ENCODE measurements at regions not wholly inside any gene's neighbourhood (a gene's known extent, or its start where the extent isn't known, plus 50 kb on each side); places are given as distances from the start of the nearest gene placed in this dataset.

GRCh38 chr5:174236070-174236469, 190.6 kb downstream of the NSG2 start:
- no peak overlapping the region for H3K27ac ChIP-seq (replicated peaks)
- no peaks in the 10 kb centered on the region for H3K27me3 ChIP-seq (ENCODE audit: insufficient read depth, poor library complexity, severe bottlenecking)
- TF ChIP-seq GABPA (IDR thresholded peaks at IDR 0.05; ENCODE audit: low read depth) (no peak), POLR2AphosphoS5 (IDR thresholded peaks at IDR 0.05; ENCODE audit: low read depth) (no peak), SPI1 (IDR thresholded peaks at IDR 0.05; ENCODE audit: borderline replicate concordance, low read depth) (no peak), CTCF (IDR thresholded peaks at IDR 0.05; ENCODE audit: insufficient read depth, low read length) (no peak)
- TF ChIP-seq, protein P1, sequence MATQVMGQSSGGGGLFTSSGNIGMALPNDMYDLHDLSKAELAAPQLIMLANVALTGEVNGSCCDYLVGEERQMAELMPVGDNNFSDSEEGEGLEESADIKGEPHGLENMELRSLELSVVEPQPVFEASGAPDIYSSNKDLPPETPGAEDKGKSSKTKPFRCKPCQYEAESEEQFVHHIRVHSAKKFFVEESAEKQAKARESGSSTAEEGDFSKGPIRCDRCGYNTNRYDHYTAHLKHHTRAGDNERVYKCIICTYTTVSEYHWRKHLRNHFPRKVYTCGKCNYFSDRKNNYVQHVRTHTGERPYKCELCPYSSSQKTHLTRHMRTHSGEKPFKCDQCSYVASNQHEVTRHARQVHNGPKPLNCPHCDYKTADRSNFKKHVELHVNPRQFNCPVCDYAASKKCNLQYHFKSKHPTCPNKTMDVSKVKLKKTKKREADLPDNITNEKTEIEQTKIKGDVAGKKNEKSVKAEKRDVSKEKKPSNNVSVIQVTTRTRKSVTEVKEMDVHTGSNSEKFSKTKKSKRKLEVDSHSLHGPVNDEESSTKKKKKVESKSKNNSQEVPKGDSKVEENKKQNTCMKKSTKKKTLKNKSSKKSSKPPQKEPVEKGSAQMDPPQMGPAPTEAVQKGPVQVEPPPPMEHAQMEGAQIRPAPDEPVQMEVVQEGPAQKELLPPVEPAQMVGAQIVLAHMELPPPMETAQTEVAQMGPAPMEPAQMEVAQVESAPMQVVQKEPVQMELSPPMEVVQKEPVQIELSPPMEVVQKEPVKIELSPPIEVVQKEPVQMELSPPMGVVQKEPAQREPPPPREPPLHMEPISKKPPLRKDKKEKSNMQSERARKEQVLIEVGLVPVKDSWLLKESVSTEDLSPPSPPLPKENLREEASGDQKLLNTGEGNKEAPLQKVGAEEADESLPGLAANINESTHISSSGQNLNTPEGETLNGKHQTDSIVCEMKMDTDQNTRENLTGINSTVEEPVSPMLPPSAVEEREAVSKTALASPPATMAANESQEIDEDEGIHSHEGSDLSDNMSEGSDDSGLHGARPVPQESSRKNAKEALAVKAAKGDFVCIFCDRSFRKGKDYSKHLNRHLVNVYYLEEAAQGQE (IDR thresholded peaks at IDR 0.05; ENCODE audit: insufficient replicate concordance, low read depth), result no peak
- H3K4me3 ChIP-seq (replicated peaks; ENCODE audit: insufficient read depth, low read length), result no peak overlapping the region
- DNase-seq (ENCODE audit: low read depth in 1 of 2, low spot score in 1 of 2), result no peak

DNA sequence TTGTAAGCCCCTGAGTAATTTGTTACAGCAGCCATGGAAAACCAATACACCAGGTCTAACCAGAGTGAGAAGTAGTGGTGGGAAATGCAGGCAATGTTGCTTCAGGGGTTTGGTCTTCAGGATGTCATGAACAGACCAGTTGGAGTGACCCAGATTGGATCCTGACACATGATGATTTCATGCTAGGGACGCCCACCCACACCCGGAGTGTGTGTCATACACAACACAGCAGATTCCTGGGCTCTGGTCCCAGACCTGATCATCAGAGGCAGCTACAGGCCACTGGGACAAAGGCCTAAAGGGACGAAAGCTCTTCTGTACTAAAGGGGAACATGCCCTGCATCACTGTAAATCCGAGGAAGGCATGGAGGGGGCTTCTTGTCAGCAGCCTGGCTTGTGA, 194.2 kb downstream of the NSG2 start:
- Histone ChIP-seq H3K4me3 (replicated peaks; ENCODE audit: insufficient read depth, low read length) (no peak overlapping the region), H3K27ac (replicated peaks) (no peak overlapping the region), H3K27me3 (ENCODE audit: insufficient read depth, poor library complexity, severe bottlenecking) (no peaks in the 10 kb centered on the region)
- TF ChIP-seq CTCF (IDR thresholded peaks at IDR 0.05; ENCODE audit: insufficient read depth, low read length) (no peak), POLR2AphosphoS5 (IDR thresholded peaks at IDR 0.05; ENCODE audit: low read depth) (no peak), GABPA (IDR thresholded peaks at IDR 0.05; ENCODE audit: low read depth) (no peak)
- TF ChIP-seq, protein P1 (IDR thresholded peaks at IDR 0.05; ENCODE audit: insufficient replicate concordance, low read depth), result no peak
- DNase-seq (ENCODE audit: low read depth in 1 of 2, low spot score in 1 of 2), result no peak

GRCh38 chr5:174242573-174242972, 197.1 kb downstream of the NSG2 start:
- no peak for DNase-seq (ENCODE audit: low read depth in 1 of 2, low spot score in 1 of 2)
- no peak overlapping the region for H3K27ac ChIP-seq (replicated peaks)
- no peak overlapping the region for H3K4me3 ChIP-seq (replicated peaks; ENCODE audit: insufficient read depth, low read length)
- TF ChIP-seq, protein P1 (IDR thresholded peaks at IDR 0.05; ENCODE audit: insufficient replicate concordance, low read depth), result no peak
- no peak for TF ChIP-seq SPI1 (IDR thresholded peaks at IDR 0.05; ENCODE audit: borderline replicate concordance, low read depth)
- TF ChIP-seq POLR2AphosphoS5 (IDR thresholded peaks at IDR 0.05; ENCODE audit: low read depth), result no peak
- TF ChIP-seq CTCF (IDR thresholded peaks at IDR 0.05; ENCODE audit: insufficient read depth, low read length), result no peak
- no peak for TF ChIP-seq GABPA (IDR thresholded peaks at IDR 0.05; ENCODE audit: low read depth)
- no peaks in the 10 kb centered on the region for H3K27me3 ChIP-seq (ENCODE audit: insufficient read depth, poor library complexity, severe bottlenecking)
